A549 (cell line): ENCODE measurements at regions not wholly inside any gene's neighbourhood (a gene's known extent, or its start where the extent isn't known, plus 50 kb on each side); places are given as distances from the start of the nearest gene placed in this dataset.

ENCODE experiments used
- ATAC-seq, 2 experiments: fragments of 200-7000 bp in 1 of 2; fragments of >200 bp in 1 of 2; cut with Nextera tagmentation in 1 of 2; cut with Tn5 transposase in 1 of 2; 3 replicates each; pipeline versions ENCODE4 v1.8.0 to v1.9.1; 2018 to 2020; ENCODE audit warnings: mild to moderate bottlenecking in 1 of 2, moderate library complexity in 1 of 2
- CTCF ChIA-PET: fragments of 300-600 bp; sonication (Branson Sonifier 250); formaldehyde crosslinking; extraction: SDS; loops from one replicate; lab custom pipeline; 2021; ENCODE audit warnings: antibody characterized with exemption, inconsistent platforms; lab: Yijun Ruan, JAX
- POLR2A ChIA-PET: fragments of 350-600 bp; formaldehyde crosslinking; extraction: SDS; loops from one replicate; lab custom pipeline; 2021; ENCODE audit warnings: antibody characterized with exemption, inconsistent platforms; lab: Yijun Ruan, JAX
- DNase-seq, 2 experiments: peaks; one replicate each; pipeline versions ENCODE4 v3.0.0 to v3.0.0-alpha.2; 2011 to 2016; ENCODE audit warnings: low read depth in 1 of 2, low spot score in 1 of 2
- FAIRE-seq: peaks from 2 replicates; lab custom pipeline; 2011; peaks lifted over from hg19 to GRCh38; lab: Jason Lieb, UNC
- H3K27ac ChIP-seq, 2 experiments: fragments of >200 bp; sonication (Bioruptor Twin); formaldehyde crosslinking; 3 replicates each; pipeline ENCODE4 v1.5.1; 2016 to 2017
- H3K4me1 ChIP-seq: fragments of >200 bp; sonication (Bioruptor Twin); formaldehyde crosslinking; 3 replicates; pipeline ENCODE4 v1.6.1; 2016
- H3K4me2 ChIP-seq: fragments of >200 bp; sonication (Bioruptor Twin); formaldehyde crosslinking; 3 replicates; pipeline ENCODE4 v1.6.1; 2016
- H3K4me3 ChIP-seq: fragments of >200 bp; sonication (Bioruptor Twin); formaldehyde crosslinking; 3 replicates; pipeline ENCODE4 v1.5.1; 2016
- H3K9me3 ChIP-seq: fragments of >200 bp; sonication (Bioruptor Twin); formaldehyde crosslinking; 3 replicates; pipeline ENCODE4 v1.6.1; 2016
- BHLHE40 ChIP-seq: IDR thresholded peaks from 2 replicates; pipeline ENCODE4 v1.6.1; 2012; ENCODE audit warnings: low read depth, low read length, inconsistent platforms
- CEBPB ChIP-seq, 2 experiments: fragments of >200 bp in 1 of 2; sonication (Bioruptor Twin) in 1 of 2; formaldehyde crosslinking in 1 of 2; IDR thresholded peaks; 2 replicates each; pipeline ENCODE4 v1.6.1; 2012 to 2016
- ELK1 ChIP-seq: fragments of 150-350 bp; IDR thresholded peaks from 2 replicates; pipeline ENCODE4 v1.6.1; 2014; ENCODE audit warnings: low read depth, mild to moderate bottlenecking, low read length
- FOSL2 ChIP-seq, 2 experiments: fragments of 450-650 bp in 1 of 2; fragments of >200 bp in 1 of 2; sonication (Bioruptor Twin) in 1 of 2; formaldehyde crosslinking; IDR thresholded peaks; 2 replicates each; pipeline versions ENCODE4 v1.5.0 to v1.6.1; 2016 to 2020; ENCODE audit warnings: mild to moderate bottlenecking in 1 of 2, moderate library complexity in 1 of 2
- GATA3 ChIP-seq: IDR thresholded peaks from 2 replicates; pipeline ENCODE4 v1.6.1; 2012; ENCODE audit warnings: borderline replicate concordance
- HDAC2 ChIP-seq: fragments of 200-600 bp; sonication (generic); IDR thresholded peaks from 2 replicates; pipeline ENCODE4 v1.6.1; 2016
- HES2 ChIP-seq: fragments of >200 bp; sonication (Bioruptor Twin); formaldehyde crosslinking; IDR thresholded peaks from 2 replicates; pipeline ENCODE4 v1.6.1; 2016
- HEYL ChIP-seq: fragments of 250-450 bp; sonication (Bioruptor Pico); IDR thresholded peaks from 2 replicates; pipeline ENCODE4 v1.8.0; 2021; ENCODE audit warnings: mild to moderate bottlenecking, moderate library complexity
- HOXB5 ChIP-seq: fragments of 250-450 bp; sonication (Bioruptor Pico); IDR thresholded peaks from 2 replicates; pipeline ENCODE4 v1.5.0; 2020; ENCODE audit warnings: mild to moderate bottlenecking, moderate library complexity
- JUNB ChIP-seq: fragments of >200 bp; sonication (Bioruptor Twin); formaldehyde crosslinking; IDR thresholded peaks from 2 replicates; pipeline ENCODE4 v1.6.1; 2016
- KDM5A ChIP-seq: fragments of 200-600 bp; sonication (generic); IDR thresholded peaks from 2 replicates; pipeline ENCODE4 v1.6.1; 2016; ENCODE audit warnings: antibody characterized with exemption, mild to moderate bottlenecking
- MAFK ChIP-seq: fragments of 450-650 bp; IDR thresholded peaks from 2 replicates; pipeline ENCODE4 v1.6.1; 2014; ENCODE audit not compliant: partially characterized antibody
- MAX ChIP-seq: IDR thresholded peaks from 2 replicates; pipeline ENCODE4 v1.6.1; 2012
- NFE2L2 ChIP-seq: fragments of 150-350 bp; conservative IDR thresholded peaks from 2 replicates; pipeline ENCODE4 v1.6.1; 2014; ENCODE audit warnings: low read length
- NPAS2 ChIP-seq: fragments of 250-450 bp; sonication (Bioruptor Pico); IDR thresholded peaks from 2 replicates; pipeline ENCODE4 v1.8.0; 2022; ENCODE audit warnings: mild to moderate bottlenecking, moderate library complexity, borderline replicate concordance
- NR3C1 ChIP-seq: fragments of >200 bp; sonication (Bioruptor Twin); formaldehyde crosslinking; IDR thresholded peaks from 3 replicates; pipeline ENCODE4 v1.6.1; 2017
- PHF8 ChIP-seq: fragments of 200-600 bp; sonication (generic); IDR thresholded peaks from 2 replicates; pipeline ENCODE4 v1.6.1; 2016; ENCODE audit warnings: low read depth, mild to moderate bottlenecking, antibody characterized with exemption, moderate library complexity, borderline replicate concordance
- POLR2A ChIP-seq: IDR thresholded peaks from 2 replicates; pipeline ENCODE4 v1.6.1; 2012; ENCODE audit warnings: mild to moderate bottlenecking, low read length
- POLR2AphosphoS2 ChIP-seq: conservative IDR thresholded peaks from 2 replicates; pipeline ENCODE4 v1.6.1; 2012; ENCODE audit warnings: low read length, improper control_type of control experiment, inconsistent platforms
- RCOR1 ChIP-seq: fragments of 150-350 bp; IDR thresholded peaks from 2 replicates; pipeline ENCODE4 v1.6.1; 2014; ENCODE audit warnings: antibody characterized with exemption, low read length, low read depth
- REST ChIP-seq: fragments of 200-600 bp; sonication (generic); IDR thresholded peaks from 2 replicates; pipeline ENCODE4 v1.6.1; 2016; ENCODE audit warnings: antibody characterized with exemption, mild to moderate bottlenecking, moderate library complexity
- RFX5 ChIP-seq: fragments of 450-650 bp; IDR thresholded peaks from 2 replicates; pipeline ENCODE4 v1.7.1; 2014; ENCODE audit warnings: antibody characterized with exemption, mild to moderate bottlenecking, moderate library complexity
- USF2 ChIP-seq: fragments of 450-650 bp; IDR thresholded peaks from 2 replicates; pipeline ENCODE4 v1.6.1; 2014; ENCODE audit warnings: antibody characterized with exemption
- ZFP36 ChIP-seq: fragments of 450-650 bp; IDR thresholded peaks from 2 replicates; pipeline ENCODE4 v1.6.1; 2014; ENCODE audit warnings: borderline replicate concordance; ENCODE audit not compliant: partially characterized antibody
- ZSCAN20 ChIP-seq: fragments of 250-450 bp; sonication (Bioruptor Pico); IDR thresholded peaks from 2 replicates; pipeline ENCODE4 v1.8.0; 2022; ENCODE audit warnings: mild to moderate bottlenecking, moderate library complexity
- WGBS: methylation state at CpG from one replicate; pipeline ENCODE4 v1.1.6; 2017; ENCODE audit errors: missing lambda C conversion rate; 5-methylcytosine and 5-hydroxymethylcytosine counted together
- TF ChIP-seq, protein P1 (sequence below): fragments of 250-450 bp; sonication (Bioruptor Pico); IDR thresholded peaks from 2 replicates; pipeline ENCODE4 v1.5.0; 2020; ENCODE audit warnings: low read depth, mild to moderate bottlenecking, moderate library complexity
- TF ChIP-seq, protein P2 (sequence below): IDR thresholded peaks from 2 replicates; pipeline ENCODE4 v1.6.1; 2012; ENCODE audit warnings: low read depth, borderline replicate concordance

- TF ChIP-seq, protein P1, sequence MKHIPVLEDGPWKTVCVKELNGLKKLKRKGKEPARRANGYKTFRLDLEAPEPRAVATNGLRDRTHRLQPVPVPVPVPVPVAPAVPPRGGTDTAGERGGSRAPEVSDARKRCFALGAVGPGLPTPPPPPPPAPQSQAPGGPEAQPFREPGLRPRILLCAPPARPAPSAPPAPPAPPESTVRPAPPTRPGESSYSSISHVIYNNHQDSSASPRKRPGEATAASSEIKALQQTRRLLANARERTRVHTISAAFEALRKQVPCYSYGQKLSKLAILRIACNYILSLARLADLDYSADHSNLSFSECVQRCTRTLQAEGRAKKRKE, result no peak
- TF ChIP-seq NPAS2 (no peak), MAX (no peak), HEYL (no peak), HOXB5 (CRISPR knock-in tag) (no peak)
Measured at GRCh38 chr5:27571681-27572080, 533.3 kb upstream of the CDH9 start (continued).

- WGBS, result 16% methylated on average over 2 of the region's 2 CpGs
- TF ChIP-seq ZFP36, result no peak
- no peak for TF ChIP-seq PHF8
- no peak for TF ChIP-seq RCOR1
- TF ChIP-seq NFE2L2, result no peak
- no peak for TF ChIP-seq BHLHE40
- TF ChIP-seq NR3C1, result no peak
- TF ChIP-seq POLR2A, result no peak
- TF ChIP-seq FOSL2 (IDR thresholded peaks at IDR 0.05), result no peak
- no peak for TF ChIP-seq FOSL2 (CRISPR knock-in tag; IDR thresholded peaks at IDR 0.05)
- CTCF ChIA-PET, result no interaction called here
- POLR2A ChIA-PET, result no interaction called here
- peak in 1 of 2 experiments; percentile 25 for DNase-seq
- 0 out of 3 replicates have a peak, but pooled peaks cover 8% of the 10 kb centered on the region for H3K4me1 ChIP-seq
- H3K4me3 ChIP-seq, result no peak overlapping the region
- no peak overlapping the region for H3K27ac ChIP-seq
- H3K4me2 ChIP-seq, result 0 out of 3 replicates have a peak overlapping the region, but pooled peaks have one; percentile 10
- 0 out of 6 replicates have a peak, but pooled peaks of 1 of the 2 experiments have one; percentile 46 for ATAC-seq
- H3K9me3 ChIP-seq, result no peaks in the 10 kb centered on the region
- FAIRE-seq, result no peak
Measured at GRCh38 chr5:27568811-27569210, 530.4 kb upstream of the CDH9 start.

DNA sequence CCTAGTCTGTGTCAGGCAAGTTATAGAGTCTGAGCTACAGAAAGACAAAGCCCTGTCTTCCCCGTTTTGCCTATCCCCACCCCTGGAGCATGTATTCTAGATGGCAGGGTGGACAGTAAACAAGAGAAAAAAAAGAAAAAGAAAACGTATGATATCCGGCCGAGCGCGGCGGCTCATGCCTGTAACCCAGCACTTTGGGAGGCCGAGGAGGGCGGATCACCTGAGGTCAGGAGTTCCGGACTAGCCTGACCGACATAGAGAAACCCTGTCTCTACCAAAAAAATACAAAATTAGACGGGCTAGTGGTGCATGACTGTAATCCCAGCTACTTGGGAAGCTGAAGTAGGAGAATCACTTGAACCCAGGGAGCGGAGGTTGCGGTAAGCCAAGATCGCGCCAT lies 523.0 kb upstream of the CDH9 start:
- H3K27ac ChIP-seq, result no peak overlapping the region
- CTCF ChIA-PET, result no interaction called here
- TF ChIP-seq BHLHE40 (no peak), GATA3 (no peak)
- TF ChIP-seq, all 56 proteins: peak for 0
- DNase-seq (no peak), ATAC-seq (no peak), FAIRE-seq (no peak)
- 89% methylated on average over 16 of the region's 16 CpGs for WGBS
- Histone ChIP-seq H3K4me1 (no peaks in the 10 kb centered on the region), H3K4me3 (no peak overlapping the region), H3K9me3 (no peaks in the 10 kb centered on the region), H3K4me2 (no peak overlapping the region)
- POLR2A ChIA-PET, result no interaction called here

DNA sequence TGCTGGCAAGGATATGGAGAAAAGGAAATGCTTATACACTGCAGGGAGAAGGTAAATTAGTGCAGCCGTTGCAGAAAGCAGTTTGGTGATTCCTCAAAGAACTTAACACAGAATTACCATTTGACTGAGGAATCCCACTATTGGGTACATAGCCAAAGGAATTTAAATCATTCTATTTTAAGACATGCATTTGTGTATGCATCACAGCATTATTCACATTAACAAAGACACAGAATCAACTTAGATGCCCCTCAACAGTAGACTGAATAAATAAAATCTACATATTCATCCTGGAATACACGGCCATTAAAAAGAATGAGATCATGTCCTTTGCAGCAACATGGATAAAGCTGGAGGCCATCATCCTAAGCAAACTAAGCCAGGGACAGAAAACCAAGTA lies 510.1 kb upstream of the CDH9 start:
- no peaks in the 10 kb centered on the region for H3K9me3 ChIP-seq
- 26% methylated on average over 2 of the region's 2 CpGs for WGBS
- no peak overlapping the region for H3K4me3 ChIP-seq
- ChIA-PET POLR2A (no interaction called here), CTCF (no interaction called here)
- no peaks in the 10 kb centered on the region for H3K4me1 ChIP-seq
- H3K4me2 ChIP-seq, result no peak overlapping the region
- H3K27ac ChIP-seq, result no peak overlapping the region
- ATAC-seq, result no peak
- no peak for FAIRE-seq
- TF ChIP-seq MAFK (no peak), RFX5 (no peak), USF2 (no peak), ZSCAN20 (CRISPR knock-in tag) (no peak), HES2 (no peak), POLR2AphosphoS2 (no peak), HDAC2 (no peak), NPAS2 (no peak), CEBPB (IDR thresholded peaks at IDR 0.05) (no peak), JUNB (no peak), RCOR1 (no peak), KDM5A (no peak), ELK1 (no peak), REST (no peak), NR3C1 (no peak)
- TF ChIP-seq, protein P2, sequence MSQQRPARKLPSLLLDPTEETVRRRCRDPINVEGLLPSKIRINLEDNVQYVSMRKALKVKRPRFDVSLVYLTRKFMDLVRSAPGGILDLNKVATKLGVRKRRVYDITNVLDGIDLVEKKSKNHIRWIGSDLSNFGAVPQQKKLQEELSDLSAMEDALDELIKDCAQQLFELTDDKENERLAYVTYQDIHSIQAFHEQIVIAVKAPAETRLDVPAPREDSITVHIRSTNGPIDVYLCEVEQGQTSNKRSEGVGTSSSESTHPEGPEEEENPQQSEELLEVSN, result no peak
- no peak for DNase-seq
